Left lobe of liver (tissue), 2 donors: ENCODE measurements at regions not wholly inside any gene's neighbourhood (a gene's known extent, or its start where the extent isn't known, plus 50 kb on each side); places are given as distances from the start of the nearest gene placed in this dataset.
A peak's percentile ranks its signal among the peaks of the same experiment; 100 is the strongest.
"Not testable (repeated sequence)": the region's sequence is repeated elsewhere in the genome, so short reads cannot be mapped to it uniquely, and the experiment has no call there.

ENCODE experiments used
- ATAC-seq: fragments of 200-7000 bp; cut with Tn5 transposase; one replicate; pipeline ENCODE4 v1.9.1; 2020; ENCODE audit warnings: mild to moderate bottlenecking, moderate library complexity
- DNase-seq: peaks from one replicate; pipeline ENCODE4 v3.0.0-alpha.2; 2020; ENCODE audit warnings: low spot score
- donor health status: DM: no; HTN: no; CAD: no; lungs with moderate emphysema.
- donor health status: DM: no; HTN: yes; CAD: no.

GRCh38 chr21:10325546-10325945, 195.8 kb upstream of the TPTE start:
- peak; percentile 78 for DNase-seq
- ATAC-seq: peak; percentile 78

GRCh38 chr21:10326146-10326545, 195.2 kb upstream of the TPTE start:
- peak; percentile 16 for ATAC-seq

GRCh38 chr21:10328646-10329045, 192.7 kb upstream of the TPTE start:
- not testable (repeated sequence) for DNase-seq, ATAC-seq

More at GRCh38 chr21:10326146-10326545, 195.2 kb upstream of the TPTE start:
- DNase-seq: not testable (repeated sequence)

- peak; percentile 31 for ATAC-seq
- DNase-seq: not testable (repeated sequence)
Measured at GRCh38 chr21:10330641-10331119, 190.7 kb upstream of the TPTE start.

GRCh38 chr21:10331134-10331533, 190.2 kb upstream of the TPTE start:
- DNase-seq: not testable (repeated sequence)
- peak; percentile 9 for ATAC-seq

- DNase-seq, ATAC-seq: not testable (repeated sequence)
Measured at GRCh38 chr21:10332935-10333334, 188.4 kb upstream of the TPTE start.

- not testable (repeated sequence) for ATAC-seq, DNase-seq
Measured at GRCh38 chr21:10334391-10334790, 187.0 kb upstream of the TPTE start.

- not testable (repeated sequence) for DNase-seq
- ATAC-seq: peak; percentile 40
Measured at GRCh38 chr21:10342261-10342956, 179.0 kb upstream of the TPTE start.

- DNase-seq: not testable (repeated sequence)
- ATAC-seq: peak; percentile 8
Measured at GRCh38 chr21:10343146-10343935, 178.0 kb upstream of the TPTE start.

- DNase-seq: not testable (repeated sequence)
- ATAC-seq: peak; percentile 7
Measured at GRCh38 chr21:10344266-10344665, 177.1 kb upstream of the TPTE start.

- not testable (repeated sequence) for DNase-seq, ATAC-seq
Measured at GRCh38 chr21:10345178-10345612, 176.2 kb upstream of the TPTE start.

GRCh38 chr21:10346249-10346648, 175.1 kb upstream of the TPTE start:
- ATAC-seq: not testable (repeated sequence)

GRCh38 chr21:10346933-10347615, 174.3 kb upstream of the TPTE start:
- peak; percentile 5 for ATAC-seq
- not testable (repeated sequence) for DNase-seq

More at GRCh38 chr21:10346249-10346648, 175.1 kb upstream of the TPTE start:
- DNase-seq: not testable (repeated sequence)

GRCh38 chr21:10347675-10348074, 173.7 kb upstream of the TPTE start:
- DNase-seq: not testable (repeated sequence)
- ATAC-seq: peak; percentile 21

- not testable (repeated sequence) for ATAC-seq, DNase-seq
Measured at GRCh38 chr21:10348150-10348549, 173.2 kb upstream of the TPTE start.

- not testable (repeated sequence) for DNase-seq, ATAC-seq
Measured at GRCh38 chr21:10354851-10355578, 166.4 kb upstream of the TPTE start.

- ATAC-seq, DNase-seq: not testable (repeated sequence)
Measured at GRCh38 chr21:10359120-10359519, 162.3 kb upstream of the TPTE start.

- ATAC-seq, DNase-seq: not testable (repeated sequence)
Measured at GRCh38 chr21:10359911-10360310, 161.5 kb upstream of the TPTE start.

- ATAC-seq: peak; percentile 11
- DNase-seq: not testable (repeated sequence)
Measured at GRCh38 chr21:10361214-10361736, 160.1 kb upstream of the TPTE start.

GRCh38 chr21:10362816-10363215, 158.6 kb upstream of the TPTE start:
- DNase-seq: not testable (repeated sequence)

More at GRCh38 chr21:10362816-10363215, 158.6 kb upstream of the TPTE start:
- ATAC-seq: not testable (repeated sequence)
